Coronary artery (tissue), 2 donors: ENCODE measurements at regions not wholly inside any gene's neighbourhood (a gene's known extent, or its start where the extent isn't known, plus 50 kb on each side); places are given as distances from the start of the nearest gene placed in this dataset.

ENCODE experiments used
- DNase-seq: peaks from one replicate; pipeline ENCODE4 v3.0.0-alpha.2; 2017; ENCODE audit warnings: low spot score
- H3K27ac ChIP-seq, 2 donors: fragments of 200-600 bp; sonication (generic); one replicate each; pipeline ENCODE4 v1.5.1; 2016 to 2019
- H3K4me3 ChIP-seq: fragments of 200-600 bp; sonication (generic); 2 replicates; pipeline ENCODE4 v1.5.1; 2016; ENCODE audit warnings: mild to moderate bottlenecking, moderate library complexity
- CTCF ChIP-seq: fragments of 200-600 bp; sonication (generic); IDR thresholded peaks from one replicate; pipeline ENCODE4 v1.5.1; 2019; ENCODE audit warnings: antibody characterized with exemption

- no peak overlapping the region for H3K27ac ChIP-seq
- no peak overlapping the region for H3K4me3 ChIP-seq
- TF ChIP-seq CTCF = no peak
- DNase-seq = no peak
Observed at GRCh38 chr12:111250251-111250881, 118.5 kb downstream of the PHETA1 start.

GRCh38 chr12:111249757-111250156 is 119.1 kb downstream of the PHETA1 start:
- no peak overlapping the region for H3K4me3 ChIP-seq
- H3K27ac ChIP-seq = no peak overlapping the region
- no peak for DNase-seq
- TF ChIP-seq CTCF = no peak

GRCh38 chr12:111249018-111249370 is 119.9 kb downstream of the PHETA1 start:
- TF ChIP-seq CTCF = no peak
- Histone ChIP-seq H3K4me3 (no peak overlapping the region), H3K27ac (no peak overlapping the region)
- DNase-seq = no peak

GRCh38 chr12:111248236-111249017 is 120.5 kb downstream of the PHETA1 start:
- Histone ChIP-seq H3K27ac (no peak overlapping the region), H3K4me3 (no peak overlapping the region)
- no peak for DNase-seq
- no peak for TF ChIP-seq CTCF

- DNase-seq = no peak
- Histone ChIP-seq H3K27ac (no peak overlapping the region), H3K4me3 (no peak overlapping the region)
- no peak for TF ChIP-seq CTCF
Observed at GRCh38 chr12:111247083-111247783, 121.7 kb downstream of the PHETA1 start.

GRCh38 chr12:111246477-111247011 is 122.4 kb downstream of the PHETA1 start:
- no peak for TF ChIP-seq CTCF
- DNase-seq = no peak
- Histone ChIP-seq H3K27ac (no peak overlapping the region), H3K4me3 (no peak overlapping the region)
